Muscle of arm (tissue), 1 donor: ENCODE measurements at regions not wholly inside any gene's neighbourhood (a gene's known extent, or its start where the extent isn't known, plus 50 kb on each side); places are given as distances from the start of the nearest gene placed in this dataset.

ENCODE experiments used
- DNase-seq: peaks from one replicate; pipeline ENCODE4 v3.0.0-alpha.2; 2013

DNA sequence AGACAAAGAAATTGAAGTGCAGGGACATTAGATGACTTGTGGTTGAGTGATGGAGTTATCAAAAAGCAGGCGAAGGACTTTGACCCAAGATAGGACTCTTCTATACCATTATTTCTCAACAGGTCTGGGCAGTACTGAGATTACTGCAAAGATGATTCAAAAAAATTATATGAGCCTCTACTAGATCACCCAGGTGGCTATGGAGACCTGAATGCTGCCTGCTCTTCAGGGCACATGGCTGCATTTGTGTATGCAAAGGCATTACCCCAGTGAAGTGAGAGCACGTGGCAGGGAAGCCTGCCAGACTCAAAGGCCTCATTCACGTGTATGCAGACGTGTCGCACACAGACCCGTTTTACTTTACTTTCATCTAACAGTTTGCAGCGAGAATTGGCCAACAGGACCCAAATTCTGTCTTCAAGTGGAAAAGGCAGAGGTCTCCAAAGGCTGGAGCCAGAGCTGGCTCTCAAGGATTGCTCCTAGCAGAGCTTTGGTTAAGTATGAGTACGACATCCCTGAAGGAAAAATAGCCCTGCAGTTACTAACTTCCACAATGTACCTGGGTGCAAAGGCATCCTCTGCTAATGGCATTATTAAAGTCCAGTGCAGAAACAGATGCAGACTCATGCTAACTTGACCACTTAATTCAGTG is 113.8 kb upstream of the ARMC2 start:
- no peak for DNase-seq

DNA sequence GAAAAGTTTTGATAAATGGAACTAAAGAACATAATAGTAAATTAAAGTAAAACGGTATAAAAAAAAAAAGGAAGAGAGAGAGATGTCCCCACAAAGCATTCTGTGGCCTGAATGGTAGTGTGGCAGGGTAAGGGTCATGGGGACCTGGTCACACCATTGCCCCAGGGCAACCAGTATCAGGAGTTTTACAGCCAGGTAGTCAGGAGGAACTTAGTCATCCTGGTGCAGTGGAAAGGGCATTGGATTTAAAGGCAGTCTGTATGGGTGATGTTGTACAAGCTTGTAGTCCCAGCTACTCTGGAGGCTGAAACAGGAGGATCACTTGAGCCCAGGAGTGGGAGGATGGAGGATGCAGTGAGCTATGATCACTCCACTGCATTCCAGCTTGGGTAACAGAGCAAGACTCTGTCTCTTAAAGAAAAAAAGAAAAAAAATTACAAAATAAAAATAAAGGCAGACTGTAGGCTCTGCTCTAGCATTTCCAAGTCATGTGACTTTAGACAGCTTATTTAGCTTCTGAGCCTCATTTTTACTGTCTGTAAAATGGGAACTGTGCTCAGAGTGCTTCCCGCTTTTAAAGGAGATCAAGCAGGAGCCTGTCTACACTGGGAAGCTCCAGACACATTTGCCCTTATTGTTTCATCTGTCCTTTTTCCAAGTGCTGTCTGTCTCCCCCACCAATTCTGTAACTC is 112.8 kb upstream of the ARMC2 start:
- no peak for DNase-seq

DNA sequence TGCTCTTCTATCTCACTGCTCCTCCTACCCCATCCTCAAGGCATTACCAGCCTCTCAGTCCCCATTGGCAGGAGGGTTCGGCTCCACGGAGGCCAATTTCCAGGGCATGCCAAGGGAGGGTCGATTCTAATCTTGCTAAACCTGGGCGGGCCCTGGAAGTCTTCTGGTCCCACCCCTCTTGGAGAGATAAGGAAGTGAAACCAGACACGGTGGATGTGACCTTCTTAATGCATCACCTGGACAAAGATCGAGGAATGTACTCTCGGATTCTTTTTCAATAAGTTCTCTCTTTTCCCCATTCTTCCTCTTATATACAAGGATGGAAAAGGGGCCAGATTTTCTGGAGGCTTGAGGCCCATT is 112.2 kb upstream of the ARMC2 start:
- DNase-seq, result no peak

DNA sequence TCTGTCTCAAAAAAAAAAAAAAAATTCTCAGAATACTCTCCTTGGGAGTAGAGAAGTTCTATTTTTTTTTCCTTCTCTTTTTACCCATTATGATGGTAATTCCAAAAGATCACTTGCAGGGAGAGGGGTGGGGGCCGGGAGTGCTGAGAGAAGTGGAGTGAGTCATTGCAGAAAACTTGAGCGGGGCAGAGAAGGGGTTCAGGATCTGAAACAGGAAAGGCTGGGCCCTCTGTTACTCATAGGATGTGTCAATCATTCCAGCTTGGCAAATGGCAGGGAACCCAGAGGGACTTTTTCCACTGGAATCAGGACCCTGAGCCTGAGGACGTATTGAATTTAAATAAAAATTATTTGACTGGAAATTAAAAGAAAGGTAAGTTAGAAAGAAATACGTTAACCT is 111.4 kb upstream of the ARMC2 start:
- no peak for DNase-seq

DNA sequence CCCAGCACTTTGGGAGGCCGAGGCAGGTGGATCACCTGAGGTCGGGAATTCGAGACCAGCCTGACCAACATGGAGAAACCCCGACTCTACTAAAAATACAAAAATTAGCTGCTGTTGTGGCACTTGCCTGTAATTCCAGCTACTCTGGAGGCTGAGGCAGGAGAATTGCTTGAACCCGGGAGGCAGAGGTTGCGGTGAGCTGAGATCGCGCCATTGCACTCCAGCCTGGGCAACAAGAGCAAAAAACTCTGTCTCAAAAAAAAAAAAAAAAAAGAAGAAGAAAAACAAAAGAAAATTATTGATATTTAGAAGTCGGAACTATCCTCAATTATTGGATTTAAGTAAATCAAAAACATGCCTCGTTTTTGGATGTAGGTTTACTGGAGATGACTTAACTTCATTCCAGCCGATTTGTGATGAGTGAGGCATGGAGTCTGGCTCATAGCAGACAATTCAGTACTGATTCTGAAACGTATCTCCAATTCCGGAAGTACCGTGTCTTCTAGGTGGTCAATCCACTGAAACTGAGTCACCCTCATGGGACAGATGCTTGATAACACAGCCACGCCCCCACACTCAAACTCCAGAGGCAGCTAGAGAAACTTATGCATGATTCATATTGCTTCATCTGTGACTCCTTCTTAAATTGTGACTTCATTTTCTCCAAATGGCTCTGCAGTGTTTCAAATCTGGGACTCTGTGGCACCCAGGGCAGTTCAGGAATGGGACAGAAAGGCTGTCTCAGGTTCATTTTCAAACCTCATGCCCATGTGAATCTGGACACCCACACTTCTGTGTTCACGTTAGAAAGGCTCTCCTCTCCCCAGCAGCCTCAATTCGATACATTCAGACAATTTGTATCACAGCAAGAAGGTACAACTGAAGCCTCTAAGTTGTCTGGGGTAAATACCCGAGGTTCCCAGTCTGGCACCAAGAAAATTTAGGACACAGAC is 110.4 kb upstream of the ARMC2 start:
- DNase-seq, result no peak

DNA sequence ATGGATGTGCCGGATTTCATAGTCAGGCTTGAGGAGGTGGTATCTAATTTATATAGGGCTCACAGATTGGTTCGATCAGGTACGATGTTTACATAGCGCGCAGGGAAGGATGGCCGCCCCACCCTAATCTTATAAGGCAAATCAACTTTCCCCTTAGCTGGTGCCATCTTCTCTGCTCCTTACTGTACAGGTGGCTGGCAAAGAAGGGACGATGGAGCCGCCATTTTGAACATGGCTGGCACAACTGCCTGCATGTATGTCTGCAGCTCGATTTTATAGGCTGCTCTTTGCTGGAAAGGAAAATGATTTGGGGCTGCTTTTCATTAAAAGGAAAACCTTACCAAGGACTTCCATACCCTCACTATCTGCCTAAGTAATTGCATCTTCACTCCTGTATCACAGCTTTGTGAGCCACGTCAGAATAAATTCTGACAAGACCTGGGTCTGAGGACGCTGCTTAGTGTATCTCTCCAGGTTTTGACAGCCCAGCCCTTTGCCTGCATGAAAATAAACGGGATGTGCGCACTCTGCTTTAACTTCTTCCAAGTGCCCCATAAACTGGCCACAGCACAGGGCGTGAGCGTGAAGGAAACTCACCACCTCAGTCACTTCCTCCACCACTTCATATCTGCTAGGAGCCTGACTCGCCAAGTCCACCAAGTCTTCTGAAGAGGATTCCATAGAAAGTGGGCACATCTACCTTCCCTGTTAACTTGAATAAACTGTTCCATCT is 109.4 kb upstream of the ARMC2 start:
- DNase-seq, result no peak

DNA sequence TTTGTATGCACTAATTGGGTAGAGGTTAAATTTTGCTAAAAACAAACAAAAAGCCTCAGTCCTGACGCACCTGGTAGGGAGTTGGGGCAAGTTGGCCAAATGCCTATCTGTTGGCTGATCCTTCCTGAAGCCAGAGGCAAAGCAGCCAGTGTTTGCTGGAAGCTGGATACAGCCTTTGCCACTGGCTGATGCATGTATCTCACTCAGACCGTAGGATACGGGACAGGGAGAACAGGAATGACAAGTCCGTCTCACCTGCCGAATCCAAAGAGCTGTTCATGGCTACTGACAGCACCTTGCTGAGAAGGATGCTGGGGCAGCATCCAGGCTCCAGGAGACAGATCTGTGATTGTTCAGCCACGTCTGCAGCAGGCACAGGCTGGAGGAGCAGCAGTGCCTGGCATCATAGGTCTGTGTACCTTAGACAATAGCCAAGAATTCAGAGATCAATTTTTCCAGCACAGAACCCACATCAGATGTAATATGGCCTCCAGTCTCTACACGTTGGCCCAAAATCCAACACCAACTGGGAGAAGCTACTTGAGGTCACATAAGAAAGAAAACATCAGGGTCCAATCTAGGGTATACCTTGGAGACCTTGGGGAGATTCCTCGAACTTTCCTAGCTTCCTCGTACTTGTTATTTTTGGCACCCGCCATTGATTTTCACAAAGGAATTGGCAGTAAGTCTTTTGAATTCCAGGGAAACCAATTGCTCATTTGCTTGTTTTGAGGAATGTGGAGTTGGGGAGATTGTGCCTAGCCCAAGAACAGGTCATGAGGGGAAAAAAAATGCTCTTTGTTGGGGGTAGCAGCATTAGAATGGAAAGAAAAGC is 108.5 kb upstream of the ARMC2 start:
- no peak for DNase-seq

DNA sequence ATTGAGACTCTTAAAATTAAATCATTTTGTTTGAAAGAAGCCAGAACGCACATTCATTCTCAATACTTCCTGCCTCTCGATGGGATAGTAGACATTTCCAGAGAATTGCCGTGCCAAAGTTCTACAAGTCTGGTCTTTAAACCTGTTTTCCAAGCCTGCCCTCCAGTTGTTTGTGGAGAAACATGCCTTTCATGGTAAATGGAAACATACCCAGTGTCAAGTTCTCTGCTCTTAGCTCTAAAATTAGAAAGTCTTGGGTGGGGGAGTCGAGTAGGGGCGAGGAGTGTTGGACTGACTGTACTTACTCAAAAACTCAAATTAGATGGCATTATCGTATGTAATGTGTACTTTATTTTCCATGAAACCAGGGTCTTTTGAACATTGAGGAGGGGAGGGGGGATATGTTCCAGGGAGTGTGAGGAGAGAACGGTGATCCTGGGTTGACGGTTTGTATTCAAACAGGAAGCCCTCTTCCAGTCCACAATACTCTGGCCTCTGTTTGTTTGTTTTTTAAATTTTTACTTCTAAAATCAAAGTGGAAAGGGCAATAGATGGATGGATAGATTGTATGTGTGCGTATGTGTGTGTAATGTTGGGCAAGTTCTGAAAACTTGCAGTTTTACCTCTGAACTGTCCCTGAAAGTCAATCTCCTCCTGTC is 106.8 kb upstream of the ARMC2 start:
- DNase-seq, result no peak

DNA sequence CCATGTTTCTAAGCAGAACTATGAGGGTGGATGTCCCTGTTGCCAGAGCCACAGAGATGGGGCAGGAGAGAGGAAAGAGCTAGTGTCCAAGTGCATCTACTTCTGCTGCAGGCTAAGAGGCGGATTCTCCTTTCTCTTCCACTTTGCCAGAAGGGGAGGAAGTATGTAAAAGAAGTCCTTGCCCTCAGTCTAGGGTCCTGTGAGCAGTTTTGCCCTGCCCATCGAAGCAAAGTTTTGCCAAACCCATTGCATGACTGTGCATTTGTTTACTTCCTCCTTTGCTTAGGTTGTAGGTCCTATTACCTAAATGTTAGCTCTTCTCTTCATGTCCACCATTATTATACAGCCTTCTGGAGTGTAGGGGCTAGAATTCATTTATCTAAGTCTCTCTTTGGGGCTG is 106.2 kb upstream of the ARMC2 start:
- DNase-seq, result no peak

DNA sequence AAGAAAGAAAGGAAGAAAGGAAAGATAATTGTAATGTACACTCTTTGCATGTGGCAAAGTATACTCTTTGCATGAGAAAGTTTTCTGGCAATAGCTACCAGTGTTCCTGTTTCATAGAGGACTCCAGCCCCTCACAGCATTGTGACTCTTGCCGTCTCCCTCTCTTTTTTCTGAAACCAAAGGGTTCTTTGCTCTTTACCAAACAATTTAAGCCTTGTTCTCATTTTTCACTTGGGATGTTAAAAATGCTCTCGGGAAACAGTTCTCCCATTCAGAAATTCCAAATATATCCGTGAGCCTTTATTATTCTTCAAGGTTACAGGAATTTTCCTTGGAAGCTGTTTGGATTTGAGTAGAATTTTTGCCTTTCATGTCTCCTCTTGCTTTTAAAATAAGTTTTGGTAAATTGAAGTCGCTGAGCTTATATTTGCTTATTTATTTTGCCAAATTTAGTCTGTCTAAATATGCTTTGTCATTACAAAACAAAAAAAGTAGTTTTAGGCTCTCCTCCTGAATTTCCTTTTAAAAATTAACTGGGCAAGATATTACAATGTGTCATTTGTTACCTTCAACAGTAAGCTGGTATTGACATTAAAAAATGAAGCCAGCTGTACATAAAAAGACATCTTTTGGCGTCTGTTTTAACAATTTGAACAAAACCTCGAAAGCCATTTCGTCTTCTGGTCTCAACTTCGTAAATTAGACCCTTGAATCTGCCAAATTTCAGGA is 103.8 kb upstream of the ARMC2 start:
- DNase-seq, result no peak

DNA sequence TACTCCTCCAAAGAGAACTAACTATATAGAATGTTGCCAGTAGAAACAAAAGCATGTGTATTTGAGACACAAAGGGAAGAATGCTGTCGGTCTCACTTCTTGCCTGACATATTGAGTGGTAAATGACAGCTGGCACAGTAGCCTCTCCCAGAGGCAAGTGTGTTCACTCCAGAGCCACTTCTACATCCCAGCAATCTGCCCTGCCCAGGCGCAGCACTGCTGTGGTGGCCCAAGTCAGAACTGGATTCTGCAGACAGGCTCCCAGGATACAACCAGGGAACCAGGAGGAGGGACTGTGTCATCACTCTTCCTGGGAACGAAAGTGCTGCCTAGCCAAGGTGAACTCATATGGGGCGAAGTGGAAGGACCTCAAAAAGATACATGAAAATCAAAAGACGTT is 103.2 kb upstream of the ARMC2 start:
- DNase-seq, result no peak

DNA sequence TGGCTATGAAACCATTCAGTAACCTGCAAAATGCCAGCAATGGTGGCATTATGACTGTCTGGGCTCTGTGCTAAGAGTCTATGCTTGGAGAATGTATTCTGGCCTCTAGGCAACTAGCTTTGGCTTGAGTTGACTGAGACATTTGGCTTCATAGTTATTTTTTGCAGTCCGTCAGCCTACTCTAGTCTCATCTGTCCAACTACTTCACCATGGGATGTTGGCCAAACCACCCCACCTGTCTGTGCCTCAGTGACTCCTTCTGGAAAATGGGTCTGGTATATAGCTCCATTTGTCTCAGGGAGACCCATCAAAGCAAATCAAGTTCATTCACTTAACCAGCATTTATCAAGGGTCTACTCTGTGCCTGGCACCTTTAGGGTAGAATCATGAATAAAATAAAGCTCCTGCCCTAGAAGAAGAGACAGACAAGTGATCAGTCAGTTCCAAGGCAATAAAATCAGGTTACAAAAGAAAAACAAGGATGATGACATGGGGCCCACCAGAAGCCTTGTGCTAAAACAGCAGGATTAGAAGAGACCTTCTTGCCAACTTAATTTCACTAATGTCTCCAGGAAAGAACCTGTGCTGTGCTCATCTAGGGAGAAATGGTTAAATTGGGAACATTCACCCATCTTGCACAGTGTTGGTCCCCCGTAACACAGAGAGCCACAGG is 102.4 kb upstream of the ARMC2 start:
- no peak for DNase-seq

DNA sequence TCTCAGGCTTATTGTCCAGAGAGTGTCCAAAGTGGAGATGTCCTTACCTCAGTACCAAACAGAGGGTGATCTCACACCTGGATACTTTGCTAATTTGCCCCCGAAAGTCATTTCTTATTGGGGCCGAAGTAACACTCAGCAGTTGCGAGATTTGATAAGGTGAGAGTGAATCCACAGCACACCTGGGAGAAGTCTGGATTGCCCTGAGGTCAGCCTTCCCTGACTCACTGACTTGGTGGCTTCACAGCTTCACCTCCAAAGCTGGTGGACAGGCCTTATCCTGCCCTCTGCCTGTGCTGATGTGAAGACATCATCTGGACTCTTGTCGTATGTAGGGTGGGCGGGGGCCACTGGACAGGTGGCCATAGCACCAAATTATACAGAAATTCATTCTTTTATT is 101.9 kb upstream of the ARMC2 start:
- no peak for DNase-seq

DNA sequence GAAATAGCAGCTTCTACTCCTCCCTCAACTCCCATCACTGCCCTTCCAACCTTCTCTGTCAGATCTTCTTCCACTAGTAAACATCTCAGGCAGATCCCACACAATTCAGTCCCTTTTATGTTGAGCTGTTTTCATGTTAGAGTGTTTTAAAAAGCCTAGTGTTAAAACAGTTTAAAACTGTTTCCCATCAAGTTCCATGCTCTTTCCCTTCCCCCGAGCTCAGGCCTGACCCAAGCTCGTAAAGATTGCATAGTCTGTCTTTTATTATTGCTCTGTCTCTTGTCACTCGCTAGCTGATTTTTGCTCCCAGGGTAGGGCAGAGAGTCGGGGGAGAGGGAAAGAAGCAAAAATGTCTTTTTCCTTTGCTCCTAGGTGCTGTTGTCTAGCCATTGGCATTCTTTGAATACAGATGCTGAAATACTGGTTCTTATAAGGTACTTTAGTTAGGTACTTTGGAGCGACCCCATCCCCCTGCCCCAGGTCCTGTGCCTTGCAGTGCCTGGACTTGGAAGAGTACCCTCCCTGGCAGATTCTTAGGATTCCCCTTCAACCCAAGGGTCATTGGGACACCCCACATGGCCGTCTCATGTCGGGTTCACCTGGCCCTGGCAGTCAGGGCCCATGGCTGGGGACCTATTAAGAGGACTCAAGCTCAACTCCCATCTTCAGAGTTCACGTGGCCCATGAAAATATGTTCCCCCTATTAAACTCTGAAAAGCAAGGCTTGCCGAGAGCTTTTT is 101.2 kb upstream of the ARMC2 start:
- no peak for DNase-seq

DNA sequence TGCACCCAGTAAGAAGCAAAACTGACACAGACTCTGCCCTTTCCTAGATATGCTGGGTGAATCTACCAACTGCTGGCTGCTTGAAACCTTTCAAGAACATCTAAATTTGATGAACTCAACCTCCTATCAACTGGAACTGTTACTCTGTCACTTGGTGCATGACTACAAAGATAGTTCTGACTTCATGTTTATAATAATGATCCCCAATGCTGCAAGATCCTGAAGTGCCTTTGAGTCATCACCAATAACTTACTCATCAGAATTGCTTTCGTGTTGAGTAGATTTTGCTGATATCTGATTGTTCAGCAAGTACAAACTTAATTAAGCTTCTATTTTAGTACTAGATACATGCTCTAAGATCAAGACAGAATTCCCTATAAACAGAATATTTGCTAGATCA is 100.2 kb upstream of the ARMC2 start:
- no peak for DNase-seq

DNA sequence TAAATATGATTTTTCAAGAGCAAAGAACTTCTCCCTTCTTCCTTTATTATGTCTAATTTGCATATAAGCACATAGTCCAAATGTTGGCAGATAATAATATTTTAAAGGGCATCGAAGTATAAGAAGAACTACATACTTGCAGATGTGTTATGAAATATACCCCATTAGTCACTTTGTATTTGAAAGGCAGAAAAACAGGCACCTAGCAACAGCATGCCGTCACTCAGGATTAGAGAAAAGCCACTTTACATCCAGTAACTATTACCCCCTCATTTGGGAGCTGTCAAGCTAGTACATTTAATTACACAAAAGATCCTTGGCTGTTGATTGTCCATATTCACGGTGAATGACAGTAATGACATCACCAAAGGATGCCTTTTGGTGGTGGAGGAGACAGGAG is 99.3 kb upstream of the ARMC2 start:
- no peak for DNase-seq

DNA sequence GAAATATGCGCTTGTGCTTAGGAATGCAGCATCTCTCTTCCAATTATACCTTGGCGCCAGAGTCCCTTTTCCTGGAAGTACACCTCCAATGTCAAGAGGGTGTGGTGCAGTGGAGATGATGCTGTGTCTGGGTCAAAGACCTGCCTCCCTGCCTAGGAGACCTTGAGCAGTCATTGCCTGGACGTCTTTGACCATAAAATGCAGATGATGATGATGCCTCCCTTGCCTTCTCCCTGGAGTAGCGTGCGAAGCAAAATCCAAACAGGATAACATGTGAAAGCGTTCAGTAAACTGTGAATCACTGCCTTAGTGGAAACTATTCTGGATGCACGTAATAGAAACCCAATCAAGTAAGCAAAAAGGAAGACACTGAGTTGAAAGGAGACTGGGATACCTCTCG is 97.4 kb upstream of the ARMC2 start:
- DNase-seq, result no peak

DNA sequence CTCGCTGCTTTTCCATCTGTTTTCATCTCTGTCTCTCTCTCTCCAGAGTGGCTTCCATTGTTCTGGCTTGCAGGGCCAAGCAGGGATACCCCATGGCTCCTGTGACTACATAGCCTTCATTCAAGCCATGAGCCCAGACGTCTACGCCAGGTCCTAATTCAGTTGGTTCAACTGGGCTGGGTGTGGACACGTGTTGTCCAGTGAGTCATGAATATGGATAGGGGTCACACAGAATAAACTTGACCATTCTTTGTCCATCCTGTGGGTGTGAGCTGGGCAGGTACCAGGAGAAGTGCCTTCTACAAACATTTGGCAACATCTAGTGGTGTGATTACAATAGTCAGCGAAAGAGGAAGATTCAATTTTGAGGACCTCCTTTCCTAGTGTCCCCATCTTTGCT is 96.9 kb upstream of the ARMC2 start:
- DNase-seq, result no peak
